BE2C (cell line): ENCODE measurements at regions not wholly inside any gene's neighbourhood (a gene's known extent, or its start where the extent isn't known, plus 50 kb on each side); places are given as distances from the start of the nearest gene placed in this dataset.

Source experiments
- DNase-seq: peaks from one replicate; pipeline ENCODE4 v3.0.0-alpha.2; 2020
- H3K27me3 ChIP-seq: fragments of 250-450 bp; sonication (Bioruptor Pico); 2 replicates; pipeline ENCODE4 v1.5.1; 2020; ENCODE audit warnings: mild to moderate bottlenecking
- H3K36me3 ChIP-seq: fragments of 250-450 bp; sonication (Bioruptor Pico); 2 replicates; pipeline ENCODE4 v1.5.1; 2020; ENCODE audit warnings: mild to moderate bottlenecking
- H3K4me1 ChIP-seq: fragments of 250-450 bp; sonication (Bioruptor Pico); 2 replicates; pipeline ENCODE4 v1.5.1; 2020
- H3K4me3 ChIP-seq: 2 replicates; pipeline ENCODE4 v1.5.1; 2011; ENCODE audit warnings: low read depth, low read length
- H3K9me3 ChIP-seq: fragments of 250-450 bp; sonication (Bioruptor Pico); 2 replicates; pipeline ENCODE4 v1.5.1; 2020
- CTCF ChIP-seq: IDR thresholded peaks from 2 replicates; pipeline ENCODE4 v1.5.1; 2012; ENCODE audit warnings: mild to moderate bottlenecking, low read depth, low read length

DNA sequence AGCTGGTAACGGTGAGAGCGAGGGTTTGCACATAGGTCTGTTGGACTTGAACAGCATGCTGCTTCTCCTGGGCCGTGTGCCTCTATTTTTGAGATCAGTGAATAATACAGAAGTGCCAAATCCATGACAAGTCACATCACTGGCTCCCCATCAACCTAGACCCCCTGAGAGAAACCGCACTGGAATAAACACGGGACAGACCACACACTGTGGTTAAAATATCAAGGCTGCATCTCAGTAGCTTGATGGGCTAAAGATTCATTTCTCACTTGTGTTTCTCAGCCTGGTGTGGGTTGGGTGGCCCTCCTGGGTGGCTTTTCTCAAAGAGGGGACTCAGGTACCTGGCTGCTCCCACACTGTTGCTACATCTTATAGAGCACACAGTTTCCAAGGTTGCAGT lies 191.0 kb downstream of the DICER1 start:
- no peaks in the 10 kb centered on the region for H3K36me3 ChIP-seq
- H3K4me3 ChIP-seq = no peak overlapping the region
- DNase-seq = no peak
- no peak for TF ChIP-seq CTCF
- no peaks in the 10 kb centered on the region for H3K4me1 ChIP-seq
- H3K9me3 ChIP-seq = no peaks in the 10 kb centered on the region
- H3K27me3 ChIP-seq = 0 out of 2 replicates have a peak, but pooled peaks cover 2% of the 10 kb centered on the region

DNA sequence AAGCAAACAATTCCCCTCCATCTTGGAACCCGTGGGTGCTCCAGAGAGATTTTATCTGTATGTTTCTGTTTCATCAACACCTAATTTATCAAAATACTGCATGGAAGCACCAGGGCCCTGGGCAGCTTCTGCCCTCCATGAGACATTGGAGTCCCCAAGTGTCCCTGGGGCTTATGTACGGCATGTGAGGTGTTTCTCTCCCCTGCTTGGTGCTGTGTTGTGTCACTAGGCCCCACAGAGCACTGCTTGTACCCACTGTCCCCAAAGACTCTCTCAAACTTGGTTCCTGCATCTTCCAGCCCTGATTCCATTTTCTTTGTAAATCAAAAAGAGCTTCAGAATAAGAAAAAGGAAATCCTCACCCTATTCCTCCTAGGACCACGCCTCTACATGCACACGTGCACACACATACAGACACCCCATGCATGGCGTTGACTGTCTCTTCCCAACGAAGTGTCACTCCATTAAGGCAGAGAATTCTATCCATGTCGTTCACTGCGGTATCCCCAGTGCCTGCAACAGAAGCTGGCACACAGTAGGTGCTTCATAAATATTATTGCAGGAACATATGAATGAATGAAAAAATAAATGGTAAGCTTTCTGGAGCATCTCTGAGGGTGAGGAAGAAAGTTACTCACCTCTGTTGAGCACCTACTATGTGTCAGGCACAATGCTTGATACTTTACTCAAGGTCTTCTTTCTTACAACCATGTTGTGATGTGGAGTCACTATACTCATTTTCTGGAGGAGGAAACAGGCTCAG lies 191.6 kb downstream of the DICER1 start:
- TF ChIP-seq CTCF = no peak

DNA sequence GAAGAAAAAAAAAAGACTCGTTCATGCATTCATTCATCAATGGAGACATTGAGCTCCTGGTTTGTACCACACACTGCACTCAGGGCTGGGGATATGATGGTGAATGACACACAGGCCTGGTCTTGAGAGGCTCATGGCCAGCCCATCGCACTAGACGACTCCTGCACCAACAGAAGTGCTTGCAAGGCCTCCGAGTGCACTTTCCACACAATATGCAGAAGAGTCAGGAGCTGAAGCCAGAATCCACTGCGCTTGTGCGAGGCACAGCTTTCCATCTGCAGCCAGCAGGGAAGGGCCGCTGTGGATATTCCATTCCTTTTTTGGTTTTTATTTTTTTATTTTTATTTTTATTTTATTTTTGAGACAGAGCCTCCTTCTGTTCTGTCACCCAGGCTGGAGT lies 192.4 kb downstream of the DICER1 start:
- no peak for DNase-seq
- H3K9me3 ChIP-seq = no peaks in the 10 kb centered on the region
- H3K27me3 ChIP-seq = no peaks in the 10 kb centered on the region
- no peak for TF ChIP-seq CTCF
- no peak overlapping the region for H3K4me3 ChIP-seq
- H3K36me3 ChIP-seq = no peaks in the 10 kb centered on the region
- no peaks in the 10 kb centered on the region for H3K4me1 ChIP-seq

More for the DNA sequence above, 191.6 kb downstream of the DICER1 start:
- Histone ChIP-seq H3K36me3 (no peaks in the 10 kb centered on the region), H3K9me3 (no peaks in the 10 kb centered on the region), H3K4me1 (no peaks in the 10 kb centered on the region), H3K27me3 (0 out of 2 replicates have a peak, but pooled peaks cover 2% of the 10 kb centered on the region), H3K4me3 (no peak overlapping the region)
- DNase-seq = no peak

DNA sequence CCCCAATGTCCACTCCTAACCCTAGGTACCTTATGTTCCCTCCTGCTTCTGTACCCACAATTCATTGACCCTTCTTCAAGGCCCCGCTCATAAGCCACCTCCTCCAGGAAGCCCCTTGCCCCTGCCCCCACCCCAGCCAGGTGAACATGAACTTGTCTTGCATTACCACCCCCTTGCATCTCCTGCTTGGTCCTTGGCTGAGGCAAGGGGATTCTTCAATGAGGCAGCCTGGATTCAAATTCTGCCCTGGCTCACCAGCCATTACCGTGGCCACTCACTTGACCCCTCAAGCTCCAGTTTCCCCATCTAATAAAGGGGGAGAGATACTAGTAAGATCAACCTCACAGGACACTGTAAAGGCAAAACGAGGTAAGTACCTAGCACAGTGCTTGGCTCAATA lies 193.1 kb downstream of the DICER1 start:
- no peaks in the 10 kb centered on the region for H3K27me3 ChIP-seq
- no peak for DNase-seq
- H3K36me3 ChIP-seq = no peaks in the 10 kb centered on the region
- TF ChIP-seq CTCF = no peak
- no peaks in the 10 kb centered on the region for H3K4me1 ChIP-seq
- no peaks in the 10 kb centered on the region for H3K9me3 ChIP-seq
- H3K4me3 ChIP-seq = no peak overlapping the region

DNA sequence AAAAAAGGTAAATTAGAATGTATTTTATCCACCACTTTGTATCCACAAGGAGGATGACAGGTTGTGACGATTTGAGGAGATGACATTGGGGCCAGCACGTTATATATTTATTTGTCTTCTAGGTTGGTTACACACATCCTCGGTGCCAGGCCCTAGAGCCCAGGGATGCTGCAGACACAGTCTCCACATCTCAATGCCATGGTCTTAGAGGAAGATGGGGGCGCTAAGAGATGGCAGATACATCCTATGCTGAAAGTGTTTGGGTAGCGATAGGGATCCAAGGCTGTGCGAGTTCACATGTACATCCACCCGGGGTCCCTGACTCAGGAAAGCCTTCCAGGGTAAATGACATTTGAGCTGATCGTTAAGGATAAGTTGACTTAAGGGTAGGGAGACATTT lies 193.1 kb upstream of the GSC start:
- Histone ChIP-seq H3K9me3 (no peaks in the 10 kb centered on the region), H3K27me3 (peaks cover 7% of the 10 kb centered on the region; the same call in 1 of the 2 replicates), H3K36me3 (no peaks in the 10 kb centered on the region), H3K4me1 (no peaks in the 10 kb centered on the region), H3K4me3 (no peak overlapping the region)
- DNase-seq = no peak
- TF ChIP-seq CTCF = no peak

- H3K27me3 ChIP-seq = peaks cover 13% of the 10 kb centered on the region
- no peak for DNase-seq
- no peak for TF ChIP-seq CTCF
- no peaks in the 10 kb centered on the region for H3K9me3 ChIP-seq
- H3K4me1 ChIP-seq = no peaks in the 10 kb centered on the region
- no peak overlapping the region for H3K4me3 ChIP-seq
- no peaks in the 10 kb centered on the region for H3K36me3 ChIP-seq
Observed at GRCh38 chr14:94962166-94962575, 192.3 kb upstream of the GSC start.
